Frontal cortex (tissue), 3 donors: ENCODE measurements at regions not wholly inside any gene's neighbourhood (a gene's known extent, or its start where the extent isn't known, plus 50 kb on each side); places are given as distances from the start of the nearest gene placed in this dataset.

Experiments
- DNase-seq, 2 donors: peaks; one replicate each; pipeline ENCODE4 v3.0.0; 2012; ENCODE audit warnings: low spot score in 2 of 2
- FAIRE-seq: peaks from 2 replicates; lab custom pipeline; 2012; peaks lifted over from hg19 to GRCh38; lab: Jason Lieb, UNC
- donor health status: control.
- donor health status: control.
- donor health status: control.

- FAIRE-seq: no peak
- DNase-seq: no peak
These were observed 215.6 kb upstream of the DMAC1 start for GRCh38 chr9:8014997-8015682.

- FAIRE-seq: no peak
- no peak for DNase-seq
These were observed 213.4 kb upstream of the DMAC1 start for GRCh38 chr9:8012986-8013385.

GRCh38 chr9:8011974-8012373 is 212.4 kb upstream of the DMAC1 start:
- DNase-seq (no peak), FAIRE-seq (no peak)

- DNase-seq: no peak
- no peak for FAIRE-seq
These were observed 197.0 kb upstream of the DMAC1 start for GRCh38 chr9:7996558-7996957.

GRCh38 chr9:7988644-7989280 is 189.2 kb upstream of the DMAC1 start:
- DNase-seq: no peak
- no peak for FAIRE-seq

GRCh38 chr9:7984692-7985091 is 185.1 kb upstream of the DMAC1 start:
- FAIRE-seq (no peak), DNase-seq (no peak)

- DNase-seq (no peak), FAIRE-seq (no peak)
These were observed 184.6 kb upstream of the DMAC1 start for GRCh38 chr9:7984203-7984602.

- FAIRE-seq: no peak
- peak; percentile 8 for DNase-seq
These were observed 183.9 kb upstream of the DMAC1 start for GRCh38 chr9:7983490-7983889.

- DNase-seq (no peak), FAIRE-seq (no peak)
These were observed 183.3 kb upstream of the DMAC1 start for GRCh38 chr9:7982907-7983306.

- no peak for DNase-seq
- FAIRE-seq: no peak
These were observed 181.2 kb upstream of the DMAC1 start for GRCh38 chr9:7980691-7981289.

- FAIRE-seq (no peak), DNase-seq (no peak)
These were observed 180.5 kb upstream of the DMAC1 start for GRCh38 chr9:7980041-7980440.

GRCh38 chr9:7979611-7980010 is 180.0 kb upstream of the DMAC1 start:
- no peak for DNase-seq
- FAIRE-seq: no peak

- no peak for DNase-seq
- no peak for FAIRE-seq
These were observed 178.0 kb upstream of the DMAC1 start for GRCh38 chr9:7977586-7977985.

GRCh38 chr9:7976856-7977255 is 177.3 kb upstream of the DMAC1 start:
- FAIRE-seq (no peak), DNase-seq (no peak)

GRCh38 chr9:7976167-7976755 is 176.7 kb upstream of the DMAC1 start:
- no peak for DNase-seq

GRCh38 chr9:7975336-7975735 is 175.8 kb upstream of the DMAC1 start:
- DNase-seq (no peak), FAIRE-seq (no peak)

More at GRCh38 chr9:7976167-7976755, 176.7 kb upstream of the DMAC1 start:
- FAIRE-seq: no peak

- no peak for DNase-seq
- FAIRE-seq: no peak
These were observed 174.9 kb upstream of the DMAC1 start for GRCh38 chr9:7974335-7974960.

GRCh38 chr9:7973123-7973522 is 173.5 kb upstream of the DMAC1 start:
- FAIRE-seq (no peak), DNase-seq (no peak)

GRCh38 chr9:7970681-7971330 is 171.2 kb upstream of the DMAC1 start:
- no peak for FAIRE-seq
- no peak for DNase-seq

GRCh38 chr9:7968687-7969086 is 169.1 kb upstream of the DMAC1 start:
- FAIRE-seq: no peak
- DNase-seq: no peak
